ENCODE measurements at regions not wholly inside any gene's neighbourhood (a gene's known extent, or its start where the extent isn't known, plus 50 kb on each side); places are given as distances from the start of the nearest gene placed in this dataset.

- TF ChIP-seq MAX (IDR thresholded peaks at IDR 0.05) (no peak), NFIC (IDR thresholded peaks at IDR 0.05) (no peak), CREB1 (IDR thresholded peaks at IDR 0.05; ENCODE audit: low read depth) (no peak), EP300 (IDR thresholded peaks at IDR 0.05; ENCODE audit: borderline replicate concordance) (no peak), REST (IDR thresholded peaks at IDR 0.05; ENCODE audit: low read depth) (no peak), TAF1 (IDR thresholded peaks at IDR 0.05; ENCODE audit: low read depth) (no peak), TCF12 (IDR thresholded peaks at IDR 0.05; ENCODE audit: low read depth) (no peak)
These were observed 650.4 kb downstream of the NXPH1 start for GRCh38 chr7:9083837-9084236.

- TF ChIP-seq RAD21 (IDR thresholded peaks at IDR 0.05; ENCODE audit: low read depth) (peak; percentile 50), TAF1 (IDR thresholded peaks at IDR 0.05; ENCODE audit: low read depth) (no peak)
These were observed 657.9 kb downstream of the NXPH1 start for GRCh38 chr7:9091282-9091681.

GRCh38 chr7:9097565-9098060 lies 664.2 kb downstream of the NXPH1 start:
- TF ChIP-seq RAD21 (IDR thresholded peaks at IDR 0.05; ENCODE audit: low read depth) (no peak), REST (IDR thresholded peaks at IDR 0.05; ENCODE audit: low read depth) (no peak), USF1 (IDR thresholded peaks at IDR 0.05) (no peak), TCF12 (IDR thresholded peaks at IDR 0.05; ENCODE audit: low read depth) (no peak), CREB1 (IDR thresholded peaks at IDR 0.05; ENCODE audit: low read depth) (no peak), TAF1 (IDR thresholded peaks at IDR 0.05; ENCODE audit: low read depth) (no peak), ZBTB7A (IDR thresholded peaks at IDR 0.05; ENCODE audit: low read depth) (no peak), EGR1 (IDR thresholded peaks at IDR 0.05) (no peak), CEBPB (IDR thresholded peaks at IDR 0.05) (no peak), MAX (IDR thresholded peaks at IDR 0.05) (no peak), FOXM1 (IDR thresholded peaks at IDR 0.05; ENCODE audit: borderline replicate concordance, low read depth) (no peak), YY1 (IDR thresholded peaks at IDR 0.05; ENCODE audit: low read depth) (no peak), NFIC (IDR thresholded peaks at IDR 0.05) (no peak)

GRCh38 chr7:9100289-9100688 lies 666.9 kb downstream of the NXPH1 start:
- TF ChIP-seq EGR1 (IDR thresholded peaks at IDR 0.05) (no peak), FOXM1 (IDR thresholded peaks at IDR 0.05; ENCODE audit: borderline replicate concordance, low read depth) (no peak), RAD21 (IDR thresholded peaks at IDR 0.05; ENCODE audit: low read depth) (no peak), TEAD4 (IDR thresholded peaks at IDR 0.05) (no peak), CREB1 (IDR thresholded peaks at IDR 0.05; ENCODE audit: low read depth) (no peak), CEBPB (IDR thresholded peaks at IDR 0.05) (no peak), NFIC (IDR thresholded peaks at IDR 0.05) (no peak), USF1 (IDR thresholded peaks at IDR 0.05) (no peak), YY1 (IDR thresholded peaks at IDR 0.05; ENCODE audit: low read depth) (no peak), TCF12 (IDR thresholded peaks at IDR 0.05; ENCODE audit: low read depth) (no peak), EP300 (IDR thresholded peaks at IDR 0.05; ENCODE audit: borderline replicate concordance) (no peak), MAX (IDR thresholded peaks at IDR 0.05) (no peak), REST (IDR thresholded peaks at IDR 0.05; ENCODE audit: low read depth) (no peak), ZBTB7A (IDR thresholded peaks at IDR 0.05; ENCODE audit: low read depth) (no peak), TAF1 (IDR thresholded peaks at IDR 0.05; ENCODE audit: low read depth) (no peak)

- TF ChIP-seq NFIC (IDR thresholded peaks at IDR 0.05), result no peak
- no peak for TF ChIP-seq TAF1 (IDR thresholded peaks at IDR 0.05; ENCODE audit: low read depth)
- no peak for TF ChIP-seq EGR1 (IDR thresholded peaks at IDR 0.05)
- no peak for TF ChIP-seq USF1 (IDR thresholded peaks at IDR 0.05)
- TF ChIP-seq EP300 (IDR thresholded peaks at IDR 0.05; ENCODE audit: borderline replicate concordance), result no peak
- no peak for TF ChIP-seq TEAD4 (IDR thresholded peaks at IDR 0.05)
- no peak for TF ChIP-seq CREB1 (IDR thresholded peaks at IDR 0.05; ENCODE audit: low read depth)
These were observed 669.4 kb downstream of the NXPH1 start for GRCh38 chr7:9102846-9103245.

All from Ishikawa (cell line).